ENCODE measurements at regions not wholly inside any gene's neighbourhood (a gene's known extent, or its start where the extent isn't known, plus 50 kb on each side); places are given as distances from the start of the nearest gene placed in this dataset.

GRCh38 chrX:78603908-78604307 is 55.2 kb downstream of the RTL3 start:
- Histone ChIP-seq H3K4me3 (no peak overlapping the region), H3K27ac (no peak overlapping the region)
- TF ChIP-seq CTCF (IDR thresholded peaks at IDR 0.05): no peak
- DNase-seq (ENCODE audit: low spot score): no peak

DNA sequence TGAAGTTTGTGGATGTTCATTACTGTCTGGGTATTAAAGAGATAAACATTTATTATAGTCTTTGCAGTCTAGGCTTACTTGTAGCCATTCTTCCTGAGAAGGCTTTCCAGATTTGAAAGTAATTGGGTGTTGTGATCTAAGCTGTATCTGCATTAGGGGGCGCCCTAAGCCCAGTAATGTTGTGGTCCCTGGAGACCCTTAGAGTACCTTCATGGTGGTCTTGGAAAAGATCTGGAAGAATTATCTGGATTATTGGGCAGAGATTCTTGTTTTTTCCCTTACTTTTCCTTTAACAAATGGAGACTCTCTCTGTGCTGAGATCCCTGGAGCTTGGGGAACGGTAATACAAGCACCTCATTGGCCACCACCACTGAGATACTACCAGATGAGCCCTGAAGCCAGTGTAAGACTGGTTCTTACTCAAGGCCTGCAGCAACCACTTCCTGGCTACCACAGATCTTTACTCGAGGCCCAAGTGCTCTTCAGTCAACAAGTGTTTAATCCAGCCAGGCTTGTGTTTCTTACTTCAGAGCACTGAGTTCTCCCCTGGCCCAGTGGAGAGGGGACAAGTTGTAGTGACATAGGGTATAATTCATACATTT is 63.1 kb downstream of the RTL3 start:
- Histone ChIP-seq H3K27ac (no peak overlapping the region), H3K4me3 (no peak overlapping the region)
- no peak for DNase-seq (ENCODE audit: low spot score)
- no peak for TF ChIP-seq CTCF (IDR thresholded peaks at IDR 0.05)

DNA sequence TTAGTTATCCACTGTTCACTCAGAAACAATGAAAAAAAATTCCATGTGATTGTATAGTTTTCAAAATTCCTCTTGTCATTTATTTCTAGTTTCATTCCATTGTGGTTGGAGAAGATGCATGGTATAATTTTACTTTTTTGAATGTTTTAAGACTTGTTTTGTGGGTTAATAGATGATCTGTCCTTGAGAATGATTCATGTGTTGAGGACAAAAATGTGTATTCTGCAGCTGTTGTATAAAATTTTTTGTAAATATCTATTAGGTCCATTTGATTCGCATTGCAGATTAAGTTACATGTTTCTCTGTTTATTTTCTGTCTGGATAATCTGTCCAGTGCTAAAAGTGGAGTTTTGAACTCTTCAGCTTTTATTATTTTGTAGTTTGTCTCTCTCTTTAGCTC is 65.4 kb downstream of the RTL3 start:
- Histone ChIP-seq H3K27ac (no peak overlapping the region), H3K4me3 (no peak overlapping the region)
- TF ChIP-seq CTCF (IDR thresholded peaks at IDR 0.05): no peak
- DNase-seq (ENCODE audit: low spot score): no peak

DNA sequence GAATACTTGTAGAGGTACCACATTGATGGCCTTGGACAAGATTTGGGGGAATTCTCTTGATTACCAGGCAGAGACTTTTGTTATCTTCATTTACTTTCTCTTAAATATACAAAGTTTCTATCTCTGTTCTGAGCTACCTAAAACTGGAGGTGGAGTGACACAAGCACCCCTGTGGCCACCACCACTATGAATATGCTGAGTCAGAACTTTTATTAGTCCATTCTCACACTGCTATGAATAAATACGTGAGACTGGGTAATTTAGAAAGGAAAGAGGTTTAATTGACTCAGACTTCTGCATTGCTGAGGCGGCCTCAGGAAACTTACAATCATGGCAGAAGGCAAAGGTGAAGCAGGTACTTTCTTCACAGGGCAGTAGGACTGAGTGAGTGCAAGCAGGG is 67.1 kb downstream of the RTL3 start:
- H3K4me3 ChIP-seq: no peak overlapping the region
- H3K27ac ChIP-seq: no peak overlapping the region
- no peak for DNase-seq (ENCODE audit: low spot score)
- TF ChIP-seq CTCF (IDR thresholded peaks at IDR 0.05): no peak

GRCh38 chrX:78574306-78574705 is 84.8 kb downstream of the RTL3 start:
- no peak for DNase-seq (ENCODE audit: low spot score)
- TF ChIP-seq CTCF (IDR thresholded peaks at IDR 0.05): no peak
- H3K4me3 ChIP-seq: no peak overlapping the region
- H3K27ac ChIP-seq: no peak overlapping the region

GRCh38 chrX:78573630-78574029 is 85.5 kb downstream of the RTL3 start:
- DNase-seq (ENCODE audit: low spot score): no peak
- Histone ChIP-seq H3K27ac (no peak overlapping the region), H3K4me3 (no peak overlapping the region)
- no peak for TF ChIP-seq CTCF (IDR thresholded peaks at IDR 0.05)

- H3K4me3 ChIP-seq: no peak overlapping the region
- H3K27ac ChIP-seq: no peak overlapping the region
- no peak for DNase-seq (ENCODE audit: low spot score)
- TF ChIP-seq CTCF (IDR thresholded peaks at IDR 0.05): no peak
Measured at GRCh38 chrX:78571849-78572248, 87.3 kb downstream of the RTL3 start.

All from coronary artery (tissue), 2 donors.